Parathyroid adenoma (tissue), 2 donors: ENCODE measurements at regions not wholly inside any gene's neighbourhood (a gene's known extent, or its start where the extent isn't known, plus 50 kb on each side); places are given as distances from the start of the nearest gene placed in this dataset.
"Not testable (repeated sequence)": the region's sequence is repeated elsewhere in the genome, so short reads cannot be mapped to it uniquely, and the experiment has no call there.

Experiments used
- H2AFZ ChIP-seq: fragments of 300-600 bp; sonication (generic); one replicate; pipeline ENCODE4 v1.7.0; 2017; ENCODE audit warnings: antibody characterized with exemption, mild to moderate bottlenecking
- H3K27ac ChIP-seq: fragments of 300-600 bp; sonication (generic); one replicate; pipeline ENCODE4 v1.7.0; 2017
- H3K27me3 ChIP-seq: fragments of 300-600 bp; sonication (generic); one replicate; pipeline ENCODE4 v1.7.0; 2017; ENCODE audit warnings: low read length; ENCODE audit not compliant: control insufficient read depth, insufficient read depth
- H3K36me3 ChIP-seq: fragments of 300-600 bp; sonication (generic); one replicate; pipeline ENCODE4 v1.7.0; 2017; ENCODE audit warnings: low read length; ENCODE audit not compliant: control insufficient read depth, insufficient read depth
- H3K4me1 ChIP-seq: fragments of 300-600 bp; sonication (generic); one replicate; pipeline ENCODE4 v1.7.0; 2017; ENCODE audit warnings: control low read depth
- H3K4me2 ChIP-seq: fragments of 300-600 bp; sonication (generic); one replicate; pipeline ENCODE4 v1.7.0; 2017; ENCODE audit warnings: low read length
- H3K4me3 ChIP-seq: fragments of 300-600 bp; sonication (generic); one replicate; pipeline ENCODE4 v1.7.0; 2017; ENCODE audit warnings: low read depth, low read length
- H3K79me2 ChIP-seq: fragments of 300-600 bp; sonication (generic); one replicate; pipeline ENCODE4 v1.7.0; 2017; ENCODE audit warnings: control low read depth
- H3K9ac ChIP-seq: fragments of 300-600 bp; sonication (generic); one replicate; pipeline ENCODE4 v1.7.0; 2017; ENCODE audit warnings: mild to moderate bottlenecking
- H3K9me3 ChIP-seq: fragments of 300-600 bp; sonication (generic); one replicate; pipeline ENCODE4 v1.7.0; 2017; ENCODE audit warnings: low read length; ENCODE audit not compliant: control insufficient read depth
- CTCF ChIP-seq: fragments of 300-600 bp; sonication (generic); IDR thresholded peaks from one replicate; pipeline ENCODE4 v1.7.0; 2017; ENCODE audit warnings: antibody characterized with exemption, mild to moderate bottlenecking
- donor health status: primary hyperparathyroidism.

GRCh38 chr1:212164095-212164872, 120.9 kb upstream of the PPP2R5A start:
- H3K9ac ChIP-seq: no peak overlapping the region
- no peak overlapping the region for H3K4me3 ChIP-seq
- H3K4me2 ChIP-seq: no peak overlapping the region
- peaks cover 3% of the 10 kb centered on the region for H3K4me1 ChIP-seq
- TF ChIP-seq CTCF: no peak
- H3K27me3 ChIP-seq: no peaks in the 10 kb centered on the region
- H3K79me2 ChIP-seq: no peaks in the 10 kb centered on the region
- no peak overlapping the region for H2AFZ ChIP-seq
- H3K27ac ChIP-seq: no peak overlapping the region
- H3K36me3 ChIP-seq: no peaks in the 10 kb centered on the region
- H3K9me3 ChIP-seq: no peaks in the 10 kb centered on the region

GRCh38 chr1:212166244-212166643, 119.0 kb upstream of the PPP2R5A start:
- no peak overlapping the region for H3K4me3 ChIP-seq
- peaks cover 3% of the 10 kb centered on the region for H3K4me1 ChIP-seq
- H3K79me2 ChIP-seq: no peaks in the 10 kb centered on the region
- no peak for TF ChIP-seq CTCF
- no peaks in the 10 kb centered on the region for H3K9me3 ChIP-seq
- no peaks in the 10 kb centered on the region for H3K36me3 ChIP-seq
- H3K27ac ChIP-seq: no peak overlapping the region
- H2AFZ ChIP-seq: no peak overlapping the region
- H3K9ac ChIP-seq: no peak overlapping the region
- no peak overlapping the region for H3K4me2 ChIP-seq
- H3K27me3 ChIP-seq: no peaks in the 10 kb centered on the region

GRCh38 chr1:212166644-212167043, 118.6 kb upstream of the PPP2R5A start:
- no peaks in the 10 kb centered on the region for H3K9me3 ChIP-seq
- no peak for TF ChIP-seq CTCF

GRCh38 chr1:212167098-212167497, 118.1 kb upstream of the PPP2R5A start:
- Histone ChIP-seq H3K79me2 (no peaks in the 10 kb centered on the region), H3K4me3 (no peak overlapping the region), H3K9me3 (no peaks in the 10 kb centered on the region), H2AFZ (peak overlapping the region; percentile 8), H3K9ac (no peak overlapping the region), H3K27ac (no peak overlapping the region), H3K36me3 (no peaks in the 10 kb centered on the region), H3K4me2 (no peak overlapping the region), H3K4me1 (peaks cover 3% of the 10 kb centered on the region), H3K27me3 (no peaks in the 10 kb centered on the region)
- no peak for TF ChIP-seq CTCF

More at GRCh38 chr1:212166644-212167043, 118.6 kb upstream of the PPP2R5A start:
- no peak overlapping the region for H3K9ac ChIP-seq
- no peak overlapping the region for H3K4me2 ChIP-seq
- H3K36me3 ChIP-seq: no peaks in the 10 kb centered on the region
- no peak overlapping the region for H3K27ac ChIP-seq
- peaks cover 3% of the 10 kb centered on the region for H3K4me1 ChIP-seq
- H2AFZ ChIP-seq: peak overlapping the region; percentile 8
- no peak overlapping the region for H3K4me3 ChIP-seq
- no peaks in the 10 kb centered on the region for H3K27me3 ChIP-seq
- no peaks in the 10 kb centered on the region for H3K79me2 ChIP-seq

GRCh38 chr1:212173567-212173966, 111.6 kb upstream of the PPP2R5A start:
- Histone ChIP-seq H3K9ac (no peak overlapping the region), H3K9me3 (no peaks in the 10 kb centered on the region), H3K36me3 (no peaks in the 10 kb centered on the region), H2AFZ (no peak overlapping the region), H3K4me2 (no peak overlapping the region), H3K4me3 (no peak overlapping the region), H3K79me2 (no peaks in the 10 kb centered on the region), H3K27me3 (no peaks in the 10 kb centered on the region), H3K27ac (no peak overlapping the region), H3K4me1 (no peaks in the 10 kb centered on the region)
- TF ChIP-seq CTCF: no peak

GRCh38 chr1:212174295-212174694, 110.9 kb upstream of the PPP2R5A start:
- not testable (repeated sequence) for H2AFZ ChIP-seq, H3K9ac ChIP-seq, H3K36me3 ChIP-seq, H3K27me3 ChIP-seq, H3K79me2 ChIP-seq, H3K4me2 ChIP-seq, H3K4me1 ChIP-seq, H3K4me3 ChIP-seq, H3K27ac ChIP-seq, H3K9me3 ChIP-seq
